ENCODE measurements at regions not wholly inside any gene's neighbourhood (a gene's known extent, or its start where the extent isn't known, plus 50 kb on each side); places are given as distances from the start of the nearest gene placed in this dataset.
A peak's percentile ranks its signal among the peaks of the same experiment; 100 is the strongest.

DNA sequence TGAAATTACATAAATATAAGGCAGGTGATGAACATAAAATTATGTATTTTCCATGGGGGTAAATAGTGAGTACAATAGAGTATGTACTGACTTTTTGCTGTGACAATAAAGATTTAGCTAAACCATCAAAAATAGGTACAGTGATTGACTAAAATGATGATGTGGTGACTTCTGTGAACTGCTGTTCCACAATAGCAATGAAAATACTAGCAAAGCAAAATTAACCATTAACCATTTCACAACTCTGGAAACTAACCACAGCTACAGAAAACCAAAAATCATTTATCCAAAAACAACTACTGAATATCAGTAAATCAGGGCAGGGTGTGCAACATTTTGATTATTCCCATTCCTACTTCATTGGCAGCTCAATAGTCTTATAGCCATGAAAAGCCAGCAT, 161.4 kb upstream of the GYPC start:
- no peak for ATAC-seq
- TF ChIP-seq, protein P1, sequence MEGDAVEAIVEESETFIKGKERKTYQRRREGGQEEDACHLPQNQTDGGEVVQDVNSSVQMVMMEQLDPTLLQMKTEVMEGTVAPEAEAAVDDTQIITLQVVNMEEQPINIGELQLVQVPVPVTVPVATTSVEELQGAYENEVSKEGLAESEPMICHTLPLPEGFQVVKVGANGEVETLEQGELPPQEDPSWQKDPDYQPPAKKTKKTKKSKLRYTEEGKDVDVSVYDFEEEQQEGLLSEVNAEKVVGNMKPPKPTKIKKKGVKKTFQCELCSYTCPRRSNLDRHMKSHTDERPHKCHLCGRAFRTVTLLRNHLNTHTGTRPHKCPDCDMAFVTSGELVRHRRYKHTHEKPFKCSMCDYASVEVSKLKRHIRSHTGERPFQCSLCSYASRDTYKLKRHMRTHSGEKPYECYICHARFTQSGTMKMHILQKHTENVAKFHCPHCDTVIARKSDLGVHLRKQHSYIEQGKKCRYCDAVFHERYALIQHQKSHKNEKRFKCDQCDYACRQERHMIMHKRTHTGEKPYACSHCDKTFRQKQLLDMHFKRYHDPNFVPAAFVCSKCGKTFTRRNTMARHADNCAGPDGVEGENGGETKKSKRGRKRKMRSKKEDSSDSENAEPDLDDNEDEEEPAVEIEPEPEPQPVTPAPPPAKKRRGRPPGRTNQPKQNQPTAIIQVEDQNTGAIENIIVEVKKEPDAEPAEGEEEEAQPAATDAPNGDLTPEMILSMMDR (IDR thresholded peaks at IDR 0.05) = no peak
- ChIA-PET CTCF (no interaction called here), POLR2A (interaction anchor here (0.6 to 1.0 kb wide), 2 partner anchors 11 to 1160 kb away, joined by 3 read pairs; no protein-coding TSS in a partner anchor)
- Mint-ChIP-seq H3K27me3 (peaks cover 9% of the 10 kb centered on the region), H3K9me3 (peaks cover 12% of the 10 kb centered on the region), H3K4me1 (ENCODE audit: low read depth) (no peaks in the 10 kb centered on the region), H3K27ac (no peak overlapping the region), H3K4me3 (no peak overlapping the region), H3K36me3 (ENCODE audit: low read depth) (peaks cover 3% of the 10 kb centered on the region)
- DNase-seq = no peak
- intact Hi-C loops (cut with micrococcal nuclease) = no loop called here

DNA sequence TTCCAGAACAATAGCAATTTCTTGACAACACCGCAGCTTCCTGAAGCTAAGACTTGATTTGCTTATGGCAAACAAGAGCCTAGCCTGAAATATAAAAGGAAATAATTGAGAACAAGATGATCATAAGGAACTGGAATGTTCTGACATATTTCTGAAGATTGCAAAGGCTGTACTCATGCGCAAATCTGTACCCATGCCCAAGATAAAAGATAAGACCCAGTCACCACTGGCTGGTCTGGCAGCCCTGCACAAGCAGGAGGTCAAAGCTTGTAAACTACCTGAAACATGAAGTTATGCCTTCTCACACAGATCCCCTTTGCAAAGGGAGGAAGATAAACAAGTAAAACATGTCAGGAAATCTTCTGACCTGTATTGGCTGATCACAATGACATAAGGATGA, 160.8 kb upstream of the GYPC start:
- DNase-seq (no peak), ATAC-seq (no peak)
- CTCF ChIA-PET = no interaction called here
- TF ChIP-seq, protein P1 (IDR thresholded peaks at IDR 0.05) = no peak
- Mint-ChIP-seq H3K36me3 (ENCODE audit: low read depth) (peaks cover 3% of the 10 kb centered on the region), H3K4me3 (no peak overlapping the region), H3K4me1 (ENCODE audit: low read depth) (no peaks in the 10 kb centered on the region), H3K27ac (no peak overlapping the region), H3K27me3 (peaks cover 9% of the 10 kb centered on the region), H3K9me3 (peaks cover 12% of the 10 kb centered on the region)
- POLR2A ChIA-PET = interaction anchor here (0.6 to 1.0 kb wide), 2 partner anchors 11 to 1161 kb away, joined by 3 read pairs; no protein-coding TSS in a partner anchor
- intact Hi-C loops (cut with micrococcal nuclease) = no loop called here

DNA sequence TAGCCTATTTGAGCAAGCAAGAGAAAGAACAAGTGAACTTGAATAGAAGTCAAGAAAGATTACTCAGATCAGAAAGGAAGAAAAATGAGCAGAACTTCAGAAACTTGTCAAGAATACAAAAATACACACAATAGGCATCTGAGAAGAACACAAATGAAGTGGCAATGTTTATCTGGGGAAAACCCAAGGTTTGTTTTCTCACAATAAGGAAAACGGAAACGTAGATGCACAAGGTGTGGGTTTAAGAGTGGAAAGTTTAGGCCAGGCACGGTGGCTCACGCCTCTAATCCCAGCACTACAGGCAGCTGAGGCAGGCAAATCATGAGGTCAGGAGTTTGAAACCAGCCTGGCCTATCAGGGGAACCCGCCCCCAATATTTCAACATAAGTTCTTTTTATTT, 159.5 kb upstream of the GYPC start:
- Mint-ChIP-seq H3K36me3 (ENCODE audit: low read depth) (peaks cover 3% of the 10 kb centered on the region), H3K27ac (no peak overlapping the region), H3K9me3 (peaks cover 12% of the 10 kb centered on the region), H3K27me3 (peaks cover 9% of the 10 kb centered on the region), H3K4me1 (ENCODE audit: low read depth) (no peaks in the 10 kb centered on the region), H3K4me3 (no peak overlapping the region)
- DNase-seq (peak; percentile 4), ATAC-seq (peak; percentile 20)
- TF ChIP-seq, protein P1 (IDR thresholded peaks at IDR 0.05) = no peak
- ChIA-PET POLR2A (no interaction called here), CTCF (no interaction called here)
- intact Hi-C loops (cut with micrococcal nuclease) = no loop called here

DNA sequence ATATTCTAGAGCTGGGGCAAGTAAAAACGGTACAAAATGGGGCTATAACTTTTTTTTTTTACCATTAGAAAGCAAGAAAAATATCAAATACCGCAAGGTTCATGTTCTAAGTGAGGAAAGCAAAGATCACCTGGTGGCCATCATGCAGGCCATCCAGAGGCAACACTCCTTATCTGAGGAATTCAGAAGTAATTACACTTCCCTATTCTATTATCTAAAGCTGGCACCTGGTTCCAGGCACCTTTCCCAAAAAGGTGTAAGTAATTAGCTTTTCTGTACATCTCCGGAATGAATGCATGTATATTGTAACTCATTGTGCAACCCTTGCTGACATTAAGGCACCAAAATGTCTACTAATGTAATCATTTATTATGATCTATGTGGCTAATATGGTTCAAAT, 152.5 kb upstream of the GYPC start:
- ATAC-seq (no peak), DNase-seq (no peak)
- no peaks in the 10 kb centered on the region for H3K4me1 Mint-ChIP-seq (ENCODE audit: low read depth)
- H3K36me3 Mint-ChIP-seq (ENCODE audit: low read depth) = no peaks in the 10 kb centered on the region
- ChIA-PET CTCF (no interaction called here), POLR2A (no interaction called here)
- H3K4me3 Mint-ChIP-seq = no peak overlapping the region
- peaks cover 4% of the 10 kb centered on the region for H3K27me3 Mint-ChIP-seq
- TF ChIP-seq, protein P1 (IDR thresholded peaks at IDR 0.05) = no peak
- intact Hi-C loops (cut with micrococcal nuclease) = no loop called here
- no peak overlapping the region for H3K27ac Mint-ChIP-seq
- H3K9me3 Mint-ChIP-seq = no peaks in the 10 kb centered on the region

DNA sequence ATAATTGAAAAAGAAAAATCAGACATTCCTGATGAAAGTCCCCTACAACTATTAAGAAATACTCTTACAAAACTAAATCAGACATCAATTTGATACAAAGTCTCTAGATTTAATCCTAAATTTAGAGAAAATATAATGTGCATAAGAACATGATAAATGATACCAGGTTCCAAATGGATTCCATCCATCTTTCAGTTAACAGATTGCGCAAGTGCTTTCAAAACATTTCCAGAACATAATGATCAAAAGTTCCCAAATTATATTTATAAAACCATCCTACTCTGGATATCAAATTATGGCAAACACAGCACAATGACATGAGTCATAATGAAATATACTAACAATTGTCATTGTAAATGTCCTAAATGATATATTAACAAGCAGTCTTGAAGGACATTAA, 151.0 kb upstream of the GYPC start:
- CTCF ChIA-PET = interaction anchor here (1.4 kb wide), 1 partner anchor 21 kb away, joined by 3 read pairs; no protein-coding TSS in a partner anchor
- TF ChIP-seq, protein P1 (IDR thresholded peaks at IDR 0.05) = no peak
- no peak overlapping the region for H3K27ac Mint-ChIP-seq
- ATAC-seq (no peak), DNase-seq (no peak)
- intact Hi-C loops (cut with micrococcal nuclease) = no loop called here
- H3K4me1 Mint-ChIP-seq (ENCODE audit: low read depth) = no peaks in the 10 kb centered on the region
- H3K9me3 Mint-ChIP-seq = no peaks in the 10 kb centered on the region
- POLR2A ChIA-PET = no interaction called here
- no peaks in the 10 kb centered on the region for H3K36me3 Mint-ChIP-seq (ENCODE audit: low read depth)
- H3K4me3 Mint-ChIP-seq = no peak overlapping the region
- peaks cover 2% of the 10 kb centered on the region for H3K27me3 Mint-ChIP-seq

Measured in activated CD8-positive, alpha-beta T cell treated with anti-CD3 and anti-CD28 coated beads for 36 hours (primary cell).